Parathyroid adenoma (tissue), 2 donors: ENCODE measurements at regions not wholly inside any gene's neighbourhood (a gene's known extent, or its start where the extent isn't known, plus 50 kb on each side); places are given as distances from the start of the nearest gene placed in this dataset.

Experiments
- H2AFZ ChIP-seq: fragments of 300-600 bp; sonication (generic); one replicate; pipeline ENCODE4 v1.7.0; 2017; ENCODE audit warnings: antibody characterized with exemption, mild to moderate bottlenecking
- H3K27ac ChIP-seq: fragments of 300-600 bp; sonication (generic); one replicate; pipeline ENCODE4 v1.7.0; 2017
- H3K27me3 ChIP-seq: fragments of 300-600 bp; sonication (generic); one replicate; pipeline ENCODE4 v1.7.0; 2017; ENCODE audit warnings: low read length; ENCODE audit not compliant: control insufficient read depth, insufficient read depth
- H3K36me3 ChIP-seq: fragments of 300-600 bp; sonication (generic); one replicate; pipeline ENCODE4 v1.7.0; 2017; ENCODE audit warnings: low read length; ENCODE audit not compliant: control insufficient read depth, insufficient read depth
- H3K4me1 ChIP-seq: fragments of 300-600 bp; sonication (generic); one replicate; pipeline ENCODE4 v1.7.0; 2017; ENCODE audit warnings: control low read depth
- H3K4me2 ChIP-seq: fragments of 300-600 bp; sonication (generic); one replicate; pipeline ENCODE4 v1.7.0; 2017; ENCODE audit warnings: low read length
- H3K4me3 ChIP-seq: fragments of 300-600 bp; sonication (generic); one replicate; pipeline ENCODE4 v1.7.0; 2017; ENCODE audit warnings: low read depth, low read length
- H3K79me2 ChIP-seq: fragments of 300-600 bp; sonication (generic); one replicate; pipeline ENCODE4 v1.7.0; 2017; ENCODE audit warnings: control low read depth
- H3K9ac ChIP-seq: fragments of 300-600 bp; sonication (generic); one replicate; pipeline ENCODE4 v1.7.0; 2017; ENCODE audit warnings: mild to moderate bottlenecking
- H3K9me3 ChIP-seq: fragments of 300-600 bp; sonication (generic); one replicate; pipeline ENCODE4 v1.7.0; 2017; ENCODE audit warnings: low read length; ENCODE audit not compliant: control insufficient read depth
- TF ChIP-seq, protein P1 (sequence below): fragments of 300-600 bp; sonication (generic); IDR thresholded peaks from one replicate; pipeline ENCODE4 v1.7.0; 2017; ENCODE audit warnings: antibody characterized with exemption, mild to moderate bottlenecking
- donor health status: primary hyperparathyroidism.

GRCh38 chr18:24719791-24720190 is 259.4 kb downstream of the HRH4 start:
- no peak overlapping the region for H3K9ac ChIP-seq
- no peak overlapping the region for H3K27ac ChIP-seq
- H3K4me3 ChIP-seq: no peak overlapping the region
- no peak overlapping the region for H3K4me2 ChIP-seq
- H2AFZ ChIP-seq: no peak overlapping the region
- TF ChIP-seq, protein P1, sequence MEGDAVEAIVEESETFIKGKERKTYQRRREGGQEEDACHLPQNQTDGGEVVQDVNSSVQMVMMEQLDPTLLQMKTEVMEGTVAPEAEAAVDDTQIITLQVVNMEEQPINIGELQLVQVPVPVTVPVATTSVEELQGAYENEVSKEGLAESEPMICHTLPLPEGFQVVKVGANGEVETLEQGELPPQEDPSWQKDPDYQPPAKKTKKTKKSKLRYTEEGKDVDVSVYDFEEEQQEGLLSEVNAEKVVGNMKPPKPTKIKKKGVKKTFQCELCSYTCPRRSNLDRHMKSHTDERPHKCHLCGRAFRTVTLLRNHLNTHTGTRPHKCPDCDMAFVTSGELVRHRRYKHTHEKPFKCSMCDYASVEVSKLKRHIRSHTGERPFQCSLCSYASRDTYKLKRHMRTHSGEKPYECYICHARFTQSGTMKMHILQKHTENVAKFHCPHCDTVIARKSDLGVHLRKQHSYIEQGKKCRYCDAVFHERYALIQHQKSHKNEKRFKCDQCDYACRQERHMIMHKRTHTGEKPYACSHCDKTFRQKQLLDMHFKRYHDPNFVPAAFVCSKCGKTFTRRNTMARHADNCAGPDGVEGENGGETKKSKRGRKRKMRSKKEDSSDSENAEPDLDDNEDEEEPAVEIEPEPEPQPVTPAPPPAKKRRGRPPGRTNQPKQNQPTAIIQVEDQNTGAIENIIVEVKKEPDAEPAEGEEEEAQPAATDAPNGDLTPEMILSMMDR: no peak
- no peaks in the 10 kb centered on the region for H3K27me3 ChIP-seq
- H3K36me3 ChIP-seq: no peaks in the 10 kb centered on the region
- no peaks in the 10 kb centered on the region for H3K79me2 ChIP-seq
- H3K4me1 ChIP-seq: no peaks in the 10 kb centered on the region
- no peaks in the 10 kb centered on the region for H3K9me3 ChIP-seq

DNA sequence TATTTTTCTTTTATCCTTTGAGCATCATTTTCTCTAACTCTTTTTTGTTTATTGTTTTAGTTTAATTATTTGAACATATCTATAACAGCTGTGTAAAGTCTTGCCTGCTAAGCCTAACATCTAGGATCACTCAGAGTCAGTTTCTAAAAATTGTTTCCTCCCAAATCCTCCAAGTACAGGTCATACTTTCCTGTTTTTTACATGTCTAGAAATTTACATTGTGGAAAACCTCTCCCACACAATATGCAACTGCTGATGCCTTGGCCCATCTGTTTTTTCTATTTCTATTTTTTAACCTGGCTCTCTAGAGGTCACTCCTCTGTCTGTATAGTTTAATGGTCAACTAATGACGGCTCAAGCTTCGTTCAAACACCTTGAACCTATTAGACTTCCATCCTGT is 261.0 kb downstream of the HRH4 start:
- Histone ChIP-seq H3K4me1 (no peaks in the 10 kb centered on the region), H2AFZ (no peak overlapping the region), H3K9ac (no peak overlapping the region), H3K27ac (no peak overlapping the region), H3K79me2 (no peaks in the 10 kb centered on the region), H3K36me3 (no peaks in the 10 kb centered on the region), H3K27me3 (no peaks in the 10 kb centered on the region), H3K4me3 (no peak overlapping the region), H3K9me3 (no peaks in the 10 kb centered on the region), H3K4me2 (no peak overlapping the region)
- TF ChIP-seq, protein P1: no peak

GRCh38 chr18:24725644-24726415 is 265.4 kb downstream of the HRH4 start:
- H3K9ac ChIP-seq: no peak overlapping the region
- H3K79me2 ChIP-seq: no peaks in the 10 kb centered on the region
- TF ChIP-seq, protein P1: no peak
- no peaks in the 10 kb centered on the region for H3K4me1 ChIP-seq
- no peaks in the 10 kb centered on the region for H3K9me3 ChIP-seq
- no peaks in the 10 kb centered on the region for H3K36me3 ChIP-seq
- H3K4me2 ChIP-seq: no peak overlapping the region
- no peak overlapping the region for H2AFZ ChIP-seq
- H3K4me3 ChIP-seq: no peak overlapping the region
- H3K27ac ChIP-seq: no peak overlapping the region
- H3K27me3 ChIP-seq: no peaks in the 10 kb centered on the region

- TF ChIP-seq, protein P1: peak; percentile 88
- Histone ChIP-seq H2AFZ (peak overlapping the region; percentile 1), H3K9me3 (no peaks in the 10 kb centered on the region), H3K4me1 (no peaks in the 10 kb centered on the region), H3K4me2 (peak overlapping the region; percentile 25), H3K79me2 (no peaks in the 10 kb centered on the region), H3K4me3 (no peak overlapping the region), H3K27ac (no peak overlapping the region), H3K9ac (no peak overlapping the region), H3K36me3 (no peaks in the 10 kb centered on the region), H3K27me3 (no peaks in the 10 kb centered on the region)
Measured at GRCh38 chr18:24726727-24727492, 266.5 kb downstream of the HRH4 start.
